Heart left ventricle (tissue), 13 donors: ENCODE measurements at regions not wholly inside any gene's neighbourhood (a gene's known extent, or its start where the extent isn't known, plus 50 kb on each side); places are given as distances from the start of the nearest gene placed in this dataset.

Experiments used
- CTCF ChIP-seq, 12 donors: fragments of 200-600 bp; sonication (generic) in 4 of 12; IDR thresholded peaks; one replicate each; pipeline versions ENCODE4 v1.5.0 to v1.8.0; 2018 to 2022; ENCODE audit warnings: antibody characterized with exemption in 12 of 12, mild to moderate bottlenecking in 5 of 12
- POLR2A ChIP-seq, 2 donors: fragments of 450-650 bp; IDR thresholded peaks; one replicate each; pipeline ENCODE4 v1.6.1; 2017; ENCODE audit warnings: antibody characterized with exemption in 2 of 2, mild to moderate bottlenecking in 2 of 2, moderate library complexity in 2 of 2
- donor health status: ischemic (EF 13 %, LVEDD 7.1; RV severe dilation, severe dysfunction).
- donor health status: DM: no; HTN: yes; CAD: no.
- donor health status: DM: no; HTN: no; CAD: no.
- donor health status: ischemic (EF 25% LVEDD 6.9; RV normal size, moderate dysfunction).
- donor health status: ischemic (EF 25% LVEDD 5.7; RV mildly dilated, moderate dysfunction).
- donor health status: ischemic (EF 35%, LVEDD 5.7; RV mildly dilated, moderate dysfunction).
- donor health status: nonischemic (EF 11% LVEDD 7.7; RV severe dilation, severe dysfunction).
- donor health status: DM: yes; HTN: yes; CAD: no.
- donor health status: PGD.
- donor health status: ischemic (EF 29% LVEDD 5.4; RV normal size, mild dysfunction).
- donor health status: nonischemic (EF 23%, LVEDD 6.1; RV moderate dilation, normal function).

- no peak for TF ChIP-seq CTCF (IDR thresholded peaks at IDR 0.05)
- TF ChIP-seq POLR2A (IDR thresholded peaks at IDR 0.05): no peak
Measured at GRCh38 chr3:109887293-109887692, 549.9 kb upstream of the DPPA4 start.
